Ureter (tissue), 1 donor: ENCODE measurements at regions not wholly inside any gene's neighbourhood (a gene's known extent, or its start where the extent isn't known, plus 50 kb on each side); places are given as distances from the start of the nearest gene placed in this dataset.
A peak's percentile ranks its signal among the peaks of the same experiment; 100 is the strongest.
"Not testable (repeated sequence)": the region's sequence is repeated elsewhere in the genome, so short reads cannot be mapped to it uniquely, and the experiment has no call there.

Experiments
- DNase-seq: peaks from one replicate; pipeline ENCODE4 v3.0.0-alpha.2; 2020; ENCODE audit warnings: low spot score
- donor health status: DM: yes; HTN: yes; CAD: no.

GRCh38 chrX:151042842-151043241 lies 59.7 kb downstream of the HMGB3 start:
- DNase-seq, result no peak

- DNase-seq, result not testable (repeated sequence)
Measured at GRCh38 chrX:151066373-151066772, 83.2 kb downstream of the HMGB3 start.

DNA sequence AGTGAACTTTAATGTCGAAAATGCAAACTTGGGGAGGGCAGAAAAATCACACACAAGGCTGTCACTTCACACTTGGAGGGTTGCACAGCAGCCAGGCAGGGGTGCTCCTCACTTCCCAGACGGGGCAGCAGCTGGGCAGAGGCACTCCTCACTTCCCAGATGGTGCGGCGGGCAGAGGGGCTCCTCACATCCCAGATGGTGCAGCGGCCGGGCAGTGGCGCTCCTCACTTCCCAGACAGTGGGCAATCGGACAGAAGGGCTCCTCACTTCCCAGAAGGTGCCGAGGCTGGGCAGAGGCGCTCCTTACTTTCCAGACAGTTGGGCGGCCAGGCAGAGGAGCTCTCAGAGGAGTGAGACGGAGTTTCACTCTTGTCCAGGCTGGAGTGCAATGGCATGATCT lies 90.6 kb downstream of the HMGB3 start:
- DNase-seq, result no peak

DNA sequence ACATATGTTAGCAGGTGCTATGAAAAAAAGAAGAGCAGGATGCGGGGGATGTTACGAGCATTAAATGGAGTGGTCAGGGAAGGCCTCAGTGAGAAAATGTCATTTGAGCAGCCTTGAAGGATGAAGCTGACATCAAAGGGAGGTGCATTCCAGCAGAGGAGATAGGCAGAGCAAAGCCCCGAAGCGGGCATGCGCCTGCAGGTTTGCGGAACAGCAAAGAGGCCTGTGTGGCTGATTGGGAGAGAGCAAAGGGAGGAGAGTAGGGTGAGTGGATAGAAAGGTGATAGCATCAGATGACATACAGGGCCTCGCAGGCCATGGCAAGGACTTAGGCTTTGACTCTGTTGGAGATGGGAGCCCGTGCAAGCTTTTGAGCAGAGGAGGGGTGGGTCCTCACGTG lies 95.4 kb upstream of the GPR50 start:
- DNase-seq, result no peak

DNA sequence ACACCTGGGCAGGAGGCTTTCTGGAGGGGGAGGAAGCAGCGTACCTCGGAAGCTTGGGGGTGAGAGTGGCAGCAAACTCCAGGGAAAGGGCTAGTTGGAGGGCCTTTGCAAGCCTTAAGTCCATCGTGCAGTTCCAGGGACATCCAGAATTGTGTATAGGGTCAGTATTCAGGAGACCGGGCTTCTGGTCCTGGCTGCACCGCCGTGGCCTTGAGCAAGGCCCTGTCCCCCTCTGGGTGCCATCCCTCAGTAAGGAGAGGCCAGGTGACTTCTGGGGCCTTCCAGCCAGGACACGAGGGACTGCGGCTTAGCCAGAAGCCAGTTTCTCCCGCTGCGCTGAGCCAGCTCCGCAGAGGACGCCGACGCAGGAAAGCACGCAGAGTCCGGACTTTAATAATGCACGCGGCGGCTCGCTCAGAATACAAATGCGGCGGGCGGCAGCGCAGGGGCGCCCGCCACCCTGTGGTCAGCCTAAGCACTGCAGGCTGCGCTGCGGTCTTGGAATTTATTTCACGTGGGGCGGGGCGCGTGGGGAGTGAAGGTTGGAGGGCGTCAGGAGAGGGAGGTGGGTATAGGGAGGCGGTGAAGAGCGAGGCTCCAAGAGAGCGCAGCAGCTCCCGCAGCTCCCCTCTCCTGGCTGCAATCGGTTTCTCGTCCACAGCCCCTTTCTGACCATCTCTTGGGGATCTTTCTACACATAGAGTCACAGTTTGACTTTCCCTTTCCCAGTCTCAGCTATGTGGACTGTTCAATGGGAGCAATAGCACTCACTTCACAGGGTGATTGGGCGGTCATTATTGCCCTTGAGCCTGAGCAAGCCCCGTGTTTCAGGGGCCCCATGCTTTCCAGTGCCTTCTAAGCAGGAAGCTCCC lies 94.1 kb upstream of the GPR50 start:
- DNase-seq, result peak; percentile 59

GRCh38 chrX:151084454-151084853 lies 91.9 kb upstream of the GPR50 start:
- no peak for DNase-seq

DNA sequence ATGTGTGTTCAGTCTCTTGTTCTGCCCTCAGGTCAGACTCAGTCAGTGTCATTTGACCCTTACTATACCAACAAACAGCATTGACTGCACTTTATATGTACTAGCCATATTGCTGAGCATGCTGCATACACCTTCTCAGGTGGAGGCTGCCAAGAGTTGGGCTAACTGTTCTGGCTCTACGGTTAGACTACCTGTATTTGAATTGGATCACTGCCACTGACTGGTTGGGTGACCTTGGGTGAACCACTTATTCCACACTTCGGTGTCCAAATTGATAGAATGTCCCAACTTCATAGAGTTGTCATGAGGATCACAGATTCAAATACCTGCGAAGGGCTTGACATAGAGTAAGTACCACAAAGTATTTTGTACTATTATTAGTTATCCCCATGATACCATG lies 91.2 kb upstream of the GPR50 start:
- no peak for DNase-seq

- DNase-seq, result no peak
Measured at GRCh38 chrX:151088221-151088620, 88.2 kb upstream of the GPR50 start.

DNA sequence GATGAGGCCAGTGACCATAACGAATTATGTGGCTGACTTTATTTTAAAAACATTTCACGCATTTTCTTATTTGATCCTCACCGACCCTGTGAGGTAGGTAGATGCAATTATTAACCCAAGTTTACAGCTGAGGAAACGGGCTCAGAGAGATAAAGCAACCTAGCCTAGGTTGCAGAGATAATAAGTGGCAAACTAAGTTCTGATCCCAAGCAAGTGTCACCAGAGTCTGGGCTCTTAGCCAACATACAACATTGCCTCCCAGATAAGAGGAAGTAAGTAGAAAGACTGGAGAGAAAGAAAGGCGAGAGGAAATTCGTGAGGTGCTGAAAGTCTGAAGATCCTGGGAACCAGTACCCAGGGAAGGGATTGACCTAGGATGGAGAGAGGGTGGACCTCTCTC lies 77.4 kb upstream of the GPR50 start:
- DNase-seq, result no peak

- DNase-seq, result no peak
Measured at GRCh38 chrX:151100799-151101198, 75.6 kb upstream of the GPR50 start.

DNA sequence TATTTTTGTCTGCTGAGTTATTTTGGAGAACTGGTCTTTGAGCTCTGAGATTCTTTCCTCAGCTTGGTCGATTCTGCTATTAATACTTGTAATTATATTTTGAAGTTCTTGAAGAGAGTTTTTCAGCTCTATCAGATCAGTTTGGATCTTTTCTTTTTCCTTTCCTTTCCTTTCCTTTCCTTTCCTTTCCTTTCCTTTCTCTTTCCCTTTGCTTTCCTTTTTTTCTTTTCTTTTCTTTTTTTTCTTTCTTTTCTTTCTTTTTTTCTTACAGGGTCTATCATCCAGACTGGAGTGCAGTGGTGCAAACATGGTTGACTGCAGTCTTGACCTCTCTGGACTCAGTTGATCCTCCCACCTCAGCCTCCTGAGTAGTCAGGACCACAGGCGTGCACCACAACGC lies 63.2 kb upstream of the GPR50 start:
- not testable (repeated sequence) for DNase-seq
